Thyroid gland (tissue), 4 donors: ENCODE measurements at regions not wholly inside any gene's neighbourhood (a gene's known extent, or its start where the extent isn't known, plus 50 kb on each side); places are given as distances from the start of the nearest gene placed in this dataset.

Experiments
- CTCF ChIP-seq, 6 experiments: fragments of 200-600 bp in 3 of 6; fragments of 450-650 bp in 3 of 6; sonication (generic) in 3 of 6; IDR thresholded peaks; one replicate each; pipeline ENCODE4 v1.5.1; 2016 to 2019; ENCODE audit warnings: antibody characterized with exemption in 6 of 6, mild to moderate bottlenecking in 2 of 6, inconsistent platforms in 1 of 6, moderate library complexity in 1 of 6
- POLR2A ChIP-seq, 2 donors: fragments of 450-650 bp; IDR thresholded peaks; one replicate each; pipeline ENCODE4 v1.6.1; 2017; ENCODE audit warnings: antibody characterized with exemption in 2 of 2, mild to moderate bottlenecking in 2 of 2, moderate library complexity in 1 of 2

- no peak for TF ChIP-seq CTCF (IDR thresholded peaks at IDR 0.05)
- TF ChIP-seq POLR2A (IDR thresholded peaks at IDR 0.05) = no peak
These were observed 77.5 kb upstream of the CISTR start for GRCh38 chr12:53829130-53829819.
